DMS114 treated with DMSO at 0.1 percent for 48 hours (cell line): ENCODE measurements at regions not wholly inside any gene's neighbourhood (a gene's known extent, or its start where the extent isn't known, plus 50 kb on each side); places are given as distances from the start of the nearest gene placed in this dataset.
"Not testable (repeated sequence)": the region's sequence is repeated elsewhere in the genome, so short reads cannot be mapped to it uniquely, and the experiment has no call there.

Experiments
- DNase-seq: peaks from one replicate; lab custom pipeline; 2025; ENCODE audit not compliant: unreplicated experiment; lab: John Stamatoyannopoulos, UW

- no peak for DNase-seq
Observed at GRCh38 chr7:120131096-120131839, 141.7 kb upstream of the KCND2 start.

- DNase-seq, result no peak
Observed at GRCh38 chr7:120138497-120138896, 134.5 kb upstream of the KCND2 start.

- DNase-seq, result no peak
Observed at GRCh38 chr7:120156476-120156875, 116.5 kb upstream of the KCND2 start.

- no peak for DNase-seq
Observed at GRCh38 chr7:120160166-120160565, 112.8 kb upstream of the KCND2 start.

- no peak for DNase-seq
Observed at GRCh38 chr7:120163449-120163848, 109.5 kb upstream of the KCND2 start.

GRCh38 chr7:120165227-120165626 lies 107.7 kb upstream of the KCND2 start:
- DNase-seq, result no peak

GRCh38 chr7:120168066-120168465 lies 104.9 kb upstream of the KCND2 start:
- no peak for DNase-seq

- DNase-seq, result no peak
Observed at GRCh38 chr7:120169996-120170783, 102.8 kb upstream of the KCND2 start.

- DNase-seq, result no peak
Observed at GRCh38 chr7:120170834-120171233, 102.1 kb upstream of the KCND2 start.

GRCh38 chr7:120171406-120171805 lies 101.6 kb upstream of the KCND2 start:
- no peak for DNase-seq

GRCh38 chr7:120180221-120180620 lies 92.8 kb upstream of the KCND2 start:
- DNase-seq, result no peak

GRCh38 chr7:120181499-120181898 lies 91.5 kb upstream of the KCND2 start:
- no peak for DNase-seq

- no peak for DNase-seq
Observed at GRCh38 chr7:120184866-120185265, 88.1 kb upstream of the KCND2 start.

GRCh38 chr7:120185940-120186682 lies 86.9 kb upstream of the KCND2 start:
- DNase-seq, result no peak

GRCh38 chr7:120186688-120187087 lies 86.3 kb upstream of the KCND2 start:
- DNase-seq, result no peak

GRCh38 chr7:120189623-120190022 lies 83.4 kb upstream of the KCND2 start:
- no peak for DNase-seq

GRCh38 chr7:120190109-120190508 lies 82.9 kb upstream of the KCND2 start:
- no peak for DNase-seq

GRCh38 chr7:120190566-120190965 lies 82.4 kb upstream of the KCND2 start:
- no peak for DNase-seq

- not testable (repeated sequence) for DNase-seq
Observed at GRCh38 chr7:120191423-120191822, 81.6 kb upstream of the KCND2 start.

- no peak for DNase-seq
Observed at GRCh38 chr7:120201290-120201689, 71.7 kb upstream of the KCND2 start.

GRCh38 chr7:120205101-120205500 lies 67.9 kb upstream of the KCND2 start:
- no peak for DNase-seq

- no peak for DNase-seq
Observed at GRCh38 chr7:120207037-120207436, 65.9 kb upstream of the KCND2 start.
